Calu3 (cell line): ENCODE measurements at regions not wholly inside any gene's neighbourhood (a gene's known extent, or its start where the extent isn't known, plus 50 kb on each side); places are given as distances from the start of the nearest gene placed in this dataset.
"Not testable (repeated sequence)": the region's sequence is repeated elsewhere in the genome, so short reads cannot be mapped to it uniquely, and the experiment has no call there.

ENCODE experiments used
- BruUV-seq: library from RNA; stranded (reverse); fragments of 400-500 nt; replicated peaks from 2 replicates; lab custom pipeline; 2021; lab: Mats Ljungman, UMichigan
- CTCF ChIA-PET: fragments of 300-600 bp; sonication (Branson Sonifier 250); formaldehyde crosslinking; loops from one replicate; lab custom pipeline; 2022; ENCODE audit warnings: antibody characterized with exemption; lab: Charles Lee
- DNase-seq: peaks from one replicate; pipeline ENCODE4 v3.0.0; 2022
- H3K27ac Mint-ChIP-seq: one replicate; pipeline ENCODE4 v1.8.0; 2022; ENCODE audit warnings: mixed read lengths; ENCODE audit not compliant: unreplicated experiment
- H3K27me3 Mint-ChIP-seq: one replicate; pipeline ENCODE4 v1.8.0; 2022; ENCODE audit warnings: mixed read lengths; ENCODE audit not compliant: unreplicated experiment
- H3K36me3 Mint-ChIP-seq: one replicate; pipeline ENCODE4 v1.8.0; 2022; ENCODE audit warnings: mild to moderate bottlenecking, moderate library complexity, mixed read lengths; ENCODE audit not compliant: insufficient read depth, unreplicated experiment
- H3K4me1 Mint-ChIP-seq: one replicate; pipeline ENCODE4 v1.8.0; 2022; ENCODE audit warnings: mild to moderate bottlenecking, low read depth, mixed read lengths; ENCODE audit not compliant: unreplicated experiment
- H3K4me3 Mint-ChIP-seq: one replicate; pipeline ENCODE4 v1.8.0; 2022; ENCODE audit warnings: mild to moderate bottlenecking, low read depth, moderate library complexity, mixed read lengths; ENCODE audit not compliant: unreplicated experiment
- H3K9me3 Mint-ChIP-seq: one replicate; pipeline ENCODE4 v1.8.0; 2022; ENCODE audit warnings: low read depth, mixed read lengths; ENCODE audit not compliant: unreplicated experiment
- intact Hi-C: fragments of 100-400 bp; cut with micrococcal nuclease; formaldehyde crosslinking; loops from one replicate; pipeline ENCODE4 v1.10.0; 2022; ENCODE audit not compliant: unreplicated experiment
- TF ChIP-seq, protein P1 (sequence below): fragments of 200-600 bp; IDR thresholded peaks from one replicate; pipeline ENCODE4 v1.8.0; 2022; ENCODE audit warnings: antibody characterized with exemption; ENCODE audit not compliant: unreplicated experiment

DNA sequence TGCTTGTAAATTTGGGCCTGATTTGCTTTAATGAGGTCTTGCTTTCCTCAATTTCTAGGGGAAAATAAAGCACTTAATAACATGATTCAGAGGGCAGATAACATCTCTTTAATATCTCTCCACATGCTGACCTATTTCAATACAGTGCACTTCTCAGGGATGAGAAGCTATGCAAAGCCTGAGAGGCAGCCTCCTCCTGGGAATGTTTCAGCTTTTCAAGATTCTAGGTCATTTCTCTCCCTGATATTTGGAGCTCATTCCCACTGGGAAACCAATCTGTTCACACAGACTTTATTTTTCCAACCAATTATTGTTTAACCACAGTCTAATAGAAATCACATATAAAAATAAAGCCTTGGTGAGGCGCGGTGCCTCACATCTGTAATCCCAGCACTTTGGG is 67.0 kb upstream of the LSAMP start:
- H3K36me3 Mint-ChIP-seq = no peaks in the 10 kb centered on the region

DNA sequence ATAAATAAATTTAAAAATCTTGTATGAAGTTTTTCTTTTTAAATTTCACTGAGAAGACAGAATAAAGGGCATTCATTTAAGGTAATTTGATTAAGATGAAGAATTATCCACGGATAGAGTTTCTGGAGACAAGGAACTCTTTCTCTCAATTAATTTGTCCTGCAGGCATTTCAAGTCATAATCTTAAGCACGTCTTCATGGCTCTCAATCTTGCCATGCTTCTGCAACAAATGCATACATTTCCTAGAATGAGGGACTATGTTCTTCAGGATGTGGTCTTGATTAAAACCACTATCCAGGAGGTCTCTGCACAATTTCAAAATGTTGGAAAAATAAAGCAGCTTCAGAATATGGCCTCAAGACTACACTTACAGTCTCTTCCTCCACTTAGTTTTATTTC is 67.6 kb upstream of the LSAMP start:
- Mint-ChIP-seq H3K27me3 (no peaks in the 10 kb centered on the region), H3K27ac (no peak overlapping the region), H3K9me3 (no peaks in the 10 kb centered on the region), H3K36me3 (no peaks in the 10 kb centered on the region), H3K4me1 (no peaks in the 10 kb centered on the region), H3K4me3 (no peak overlapping the region)
- no TSS peak for BruUV-seq
- no peak for DNase-seq
- TF ChIP-seq, protein P1, sequence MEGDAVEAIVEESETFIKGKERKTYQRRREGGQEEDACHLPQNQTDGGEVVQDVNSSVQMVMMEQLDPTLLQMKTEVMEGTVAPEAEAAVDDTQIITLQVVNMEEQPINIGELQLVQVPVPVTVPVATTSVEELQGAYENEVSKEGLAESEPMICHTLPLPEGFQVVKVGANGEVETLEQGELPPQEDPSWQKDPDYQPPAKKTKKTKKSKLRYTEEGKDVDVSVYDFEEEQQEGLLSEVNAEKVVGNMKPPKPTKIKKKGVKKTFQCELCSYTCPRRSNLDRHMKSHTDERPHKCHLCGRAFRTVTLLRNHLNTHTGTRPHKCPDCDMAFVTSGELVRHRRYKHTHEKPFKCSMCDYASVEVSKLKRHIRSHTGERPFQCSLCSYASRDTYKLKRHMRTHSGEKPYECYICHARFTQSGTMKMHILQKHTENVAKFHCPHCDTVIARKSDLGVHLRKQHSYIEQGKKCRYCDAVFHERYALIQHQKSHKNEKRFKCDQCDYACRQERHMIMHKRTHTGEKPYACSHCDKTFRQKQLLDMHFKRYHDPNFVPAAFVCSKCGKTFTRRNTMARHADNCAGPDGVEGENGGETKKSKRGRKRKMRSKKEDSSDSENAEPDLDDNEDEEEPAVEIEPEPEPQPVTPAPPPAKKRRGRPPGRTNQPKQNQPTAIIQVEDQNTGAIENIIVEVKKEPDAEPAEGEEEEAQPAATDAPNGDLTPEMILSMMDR = no peak
- CTCF ChIA-PET = no interaction called here
- intact Hi-C loops = no loop called here

More for the DNA sequence above, 67.0 kb upstream of the LSAMP start:
- CTCF ChIA-PET = no interaction called here
- Mint-ChIP-seq H3K27ac (no peak overlapping the region), H3K27me3 (no peaks in the 10 kb centered on the region), H3K9me3 (no peaks in the 10 kb centered on the region), H3K4me1 (no peaks in the 10 kb centered on the region), H3K4me3 (no peak overlapping the region)
- no peak for DNase-seq
- no TSS peak for BruUV-seq
- intact Hi-C loops = no loop called here
- TF ChIP-seq, protein P1 = no peak

DNA sequence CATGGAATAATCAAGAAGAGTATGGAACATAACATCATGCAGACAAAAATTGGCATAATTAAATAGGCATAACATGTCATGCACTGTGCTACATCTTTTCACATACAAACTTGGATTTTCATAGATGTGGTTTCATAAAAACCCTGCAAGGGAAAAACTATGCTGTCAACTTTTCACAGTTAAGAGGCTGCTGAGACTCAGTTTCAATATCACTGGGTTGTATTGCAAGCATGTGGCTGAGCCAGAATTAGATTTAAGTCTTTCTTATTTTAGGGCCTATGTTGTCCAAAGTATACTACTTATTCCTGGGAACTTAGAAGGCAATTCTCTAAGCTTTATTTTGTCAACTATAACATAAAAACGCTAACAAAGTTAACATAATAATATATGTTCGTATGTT is 70.7 kb upstream of the LSAMP start:
- Mint-ChIP-seq H3K9me3 (no peaks in the 10 kb centered on the region), H3K4me1 (no peaks in the 10 kb centered on the region), H3K4me3 (no peak overlapping the region), H3K27me3 (no peaks in the 10 kb centered on the region), H3K36me3 (no peaks in the 10 kb centered on the region), H3K27ac (no peak overlapping the region)
- no peak for DNase-seq
- CTCF ChIA-PET = no interaction called here
- TF ChIP-seq, protein P1 = no peak
- intact Hi-C loops = no loop called here
- BruUV-seq = no TSS peak

DNA sequence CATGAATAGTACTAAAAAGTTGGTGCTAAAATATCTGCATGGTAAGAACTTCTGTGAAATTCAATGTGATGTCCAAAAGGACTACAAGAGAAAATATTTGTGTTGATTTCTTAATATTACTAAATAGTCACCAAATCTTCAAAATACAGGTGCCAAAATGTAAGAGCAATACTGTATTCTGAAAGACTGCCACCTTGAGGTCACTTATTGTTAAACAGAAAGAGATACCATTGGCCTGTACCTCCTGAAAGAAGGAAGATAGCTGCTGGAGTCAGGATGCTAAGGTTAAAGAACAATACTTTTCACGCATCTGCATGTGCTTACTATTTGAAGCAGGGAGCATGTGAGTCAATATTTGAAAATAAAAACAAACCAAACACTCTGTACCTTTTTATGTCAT is 72.0 kb upstream of the LSAMP start:
- intact Hi-C loops = loop anchor here (1.0 kb wide), 1 partner anchor 377 kb away; no protein-coding TSS in a partner anchor
- H3K36me3 Mint-ChIP-seq = no peaks in the 10 kb centered on the region
- CTCF ChIA-PET = no interaction called here
- H3K4me3 Mint-ChIP-seq = no peak overlapping the region
- peak; percentile 3 for DNase-seq
- no peaks in the 10 kb centered on the region for H3K9me3 Mint-ChIP-seq
- no TSS peak for BruUV-seq
- TF ChIP-seq, protein P1 = no peak
- no peaks in the 10 kb centered on the region for H3K27me3 Mint-ChIP-seq
- H3K27ac Mint-ChIP-seq = no peak overlapping the region
- no peaks in the 10 kb centered on the region for H3K4me1 Mint-ChIP-seq

DNA sequence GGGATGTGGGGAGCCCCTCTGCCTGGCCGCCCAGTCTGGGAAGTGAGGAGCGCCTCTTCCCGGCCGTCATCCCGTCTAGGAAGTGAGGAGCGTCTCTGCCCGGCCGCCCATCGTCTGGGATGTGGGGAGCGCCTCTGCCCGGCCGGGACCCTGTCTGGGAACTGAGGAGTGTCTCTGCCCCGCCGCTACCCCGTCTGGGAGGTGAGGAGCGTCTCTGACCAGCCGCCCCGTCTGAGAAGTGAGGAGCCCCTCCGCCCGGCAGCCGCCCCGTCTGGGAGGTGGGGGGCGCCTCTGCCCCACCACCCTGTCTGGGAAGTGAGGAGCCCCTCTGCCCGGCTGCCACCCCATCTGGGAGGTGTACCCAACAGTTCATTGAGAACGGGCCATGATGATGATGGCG is 73.8 kb upstream of the LSAMP start:
- BruUV-seq, intact Hi-C loops, H3K4me3 Mint-ChIP-seq, H3K36me3 Mint-ChIP-seq, H3K27me3 Mint-ChIP-seq, H3K27ac Mint-ChIP-seq, CTCF ChIA-PET, H3K4me1 Mint-ChIP-seq, H3K9me3 Mint-ChIP-seq, DNase-seq: not testable (repeated sequence)

DNA sequence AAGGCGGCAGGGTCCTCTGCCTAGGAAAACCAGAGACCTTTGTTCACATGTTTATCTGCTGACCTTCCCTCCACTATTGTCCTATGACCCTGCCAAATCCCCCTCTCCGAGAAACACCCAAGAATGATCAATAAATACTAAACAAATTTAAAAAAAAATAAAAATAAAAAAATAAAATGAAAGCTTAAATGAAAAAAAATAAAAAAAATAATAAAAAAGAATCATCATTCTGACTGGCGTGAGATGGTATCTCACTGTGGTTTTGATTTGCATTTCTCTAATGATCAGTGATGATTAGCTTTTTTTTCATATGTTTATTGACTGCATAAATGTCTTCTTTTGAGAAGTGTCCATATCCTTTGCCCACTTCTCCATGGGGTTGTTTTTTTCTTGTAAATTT is 74.5 kb upstream of the LSAMP start:
- H3K27me3 Mint-ChIP-seq, H3K4me3 Mint-ChIP-seq, intact Hi-C loops, H3K4me1 Mint-ChIP-seq, H3K36me3 Mint-ChIP-seq, CTCF ChIA-PET, H3K9me3 Mint-ChIP-seq, DNase-seq, BruUV-seq, H3K27ac Mint-ChIP-seq: not testable (repeated sequence)
